ENCODE measurements at regions not wholly inside any gene's neighbourhood (a gene's known extent, or its start where the extent isn't known, plus 50 kb on each side); places are given as distances from the start of the nearest gene placed in this dataset.

DNA sequence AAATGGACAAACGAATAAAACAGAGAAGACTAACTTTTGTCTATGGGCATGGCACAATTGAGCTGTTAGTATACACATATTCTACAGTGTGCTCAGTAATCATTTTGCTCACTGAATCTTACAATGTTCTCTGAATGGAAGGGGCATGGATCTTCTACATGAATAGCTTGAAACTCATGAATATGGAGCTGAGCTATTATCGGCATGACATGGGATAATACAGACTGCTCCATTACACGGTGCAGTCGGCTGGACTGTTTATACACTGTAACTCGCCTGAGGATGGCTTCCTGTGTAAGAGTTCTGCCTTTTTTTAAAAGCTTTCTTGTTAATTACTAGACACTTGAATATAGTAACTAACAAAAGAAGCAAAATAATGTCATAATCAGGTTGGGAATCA lies 368.5 kb upstream of the MAD2L1 start:
- Histone ChIP-seq H3K27ac (ENCODE audit: low read depth, low read length) (no peak overlapping the region), H3K9ac (ENCODE audit: low read depth, low read length) (no peak overlapping the region)

DNA sequence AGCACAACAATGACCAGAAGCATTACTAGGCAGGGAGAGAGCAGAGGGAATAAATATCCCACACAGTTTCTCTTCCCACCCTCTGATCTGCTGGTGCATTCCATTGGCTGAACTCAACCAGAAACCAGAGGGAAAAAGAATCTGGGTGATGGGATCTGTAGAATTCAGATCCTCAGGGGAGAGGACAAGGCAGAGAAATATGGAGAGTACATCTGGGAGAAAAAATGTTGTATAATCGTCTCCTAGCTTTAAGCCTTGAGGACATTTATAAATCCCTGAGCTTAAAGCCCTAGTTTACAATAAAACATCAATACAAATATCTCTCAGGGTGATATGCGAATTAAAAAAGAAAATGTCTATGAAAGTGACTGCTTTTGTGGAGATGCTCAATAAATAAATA lies 368.1 kb upstream of the MAD2L1 start:
- Histone ChIP-seq H3K4me3 (ENCODE audit: low read depth, low read length) (no peak overlapping the region), H3K27me3 (ENCODE audit: control insufficient read depth, insufficient read depth, low read length) (no peaks in the 10 kb centered on the region), H3K9me3 (ENCODE audit: control insufficient read depth, insufficient read depth, low read length) (no peaks in the 10 kb centered on the region), H3K4me1 (ENCODE audit: control insufficient read depth, insufficient read depth, low read length) (0 out of 2 replicates have a peak, but pooled peaks cover 5% of the 10 kb centered on the region), H3K36me3 (ENCODE audit: control insufficient read depth, insufficient read depth, low read length) (no peaks in the 10 kb centered on the region), H3K9ac (ENCODE audit: low read depth, low read length) (no peak overlapping the region), H3K27ac (ENCODE audit: low read depth, low read length) (no peak overlapping the region)

More for the DNA sequence above, 368.5 kb upstream of the MAD2L1 start:
- H3K4me3 ChIP-seq (ENCODE audit: low read depth, low read length): no peak overlapping the region
- no peaks in the 10 kb centered on the region for H3K36me3 ChIP-seq (ENCODE audit: control insufficient read depth, insufficient read depth, low read length)
- 0 out of 2 replicates have a peak, but pooled peaks cover 2% of the 10 kb centered on the region for H3K4me1 ChIP-seq (ENCODE audit: control insufficient read depth, insufficient read depth, low read length)
- no peaks in the 10 kb centered on the region for H3K9me3 ChIP-seq (ENCODE audit: control insufficient read depth, insufficient read depth, low read length)
- H3K27me3 ChIP-seq (ENCODE audit: control insufficient read depth, insufficient read depth, low read length): no peaks in the 10 kb centered on the region

DNA sequence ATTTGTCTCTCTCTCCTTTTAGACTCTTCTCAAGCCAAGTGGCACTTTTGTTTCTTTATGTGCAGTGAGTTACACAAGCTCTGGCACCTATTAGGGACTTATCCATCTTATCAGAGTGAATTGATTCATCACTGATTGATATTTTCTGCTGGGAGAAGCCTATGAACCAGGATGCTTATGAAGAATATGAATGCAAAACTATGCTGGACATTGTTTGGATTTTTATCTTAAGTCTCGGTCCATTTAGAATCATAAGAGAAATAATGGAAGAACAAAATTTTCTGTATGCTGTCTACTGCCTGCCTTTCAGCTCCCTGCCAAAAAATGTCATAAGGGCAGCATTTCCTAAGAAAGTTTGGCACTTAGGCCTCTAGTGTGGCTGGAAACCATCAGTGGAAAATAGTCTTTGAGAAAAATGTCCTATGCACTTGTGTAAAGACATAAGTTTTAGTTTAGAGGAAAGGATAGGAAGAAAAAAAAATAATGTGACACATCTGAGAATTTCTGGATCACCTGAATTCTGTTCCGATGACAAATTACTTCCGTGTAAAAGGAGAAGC lies 365.7 kb upstream of the MAD2L1 start:
- Histone ChIP-seq H3K36me3 (ENCODE audit: control insufficient read depth, insufficient read depth, low read length) (no peaks in the 10 kb centered on the region), H3K9me3 (ENCODE audit: control insufficient read depth, insufficient read depth, low read length) (no peaks in the 10 kb centered on the region), H3K4me1 (ENCODE audit: control insufficient read depth, insufficient read depth, low read length) (0 out of 2 replicates have a peak, but pooled peaks cover 5% of the 10 kb centered on the region), H3K9ac (ENCODE audit: low read depth, low read length) (no peak overlapping the region), H3K27me3 (ENCODE audit: control insufficient read depth, insufficient read depth, low read length) (no peaks in the 10 kb centered on the region), H3K27ac (ENCODE audit: low read depth, low read length) (no peak overlapping the region), H3K4me3 (ENCODE audit: low read depth, low read length) (no peak overlapping the region)

DNA sequence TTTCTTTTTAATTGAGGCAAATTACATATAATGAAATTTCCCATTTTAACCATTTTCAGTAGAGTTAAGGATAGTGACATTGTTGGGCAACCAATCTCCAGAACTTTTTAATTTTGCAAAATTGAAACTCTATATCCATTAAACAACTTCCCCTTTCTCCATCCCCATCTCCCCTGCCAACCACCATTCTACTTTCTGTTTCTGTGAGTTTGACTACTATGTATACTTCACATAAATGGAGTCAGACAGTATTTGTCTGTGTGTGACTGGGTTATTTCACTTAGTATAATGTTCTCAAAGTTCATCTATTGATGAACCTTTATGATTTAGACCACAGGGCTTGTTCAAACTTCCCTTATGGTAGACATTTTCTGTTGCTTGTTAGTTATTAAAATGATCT lies 364.5 kb upstream of the MAD2L1 start:
- no peak overlapping the region for H3K4me3 ChIP-seq (ENCODE audit: low read depth, low read length)
- H3K9ac ChIP-seq (ENCODE audit: low read depth, low read length): no peak overlapping the region
- H3K4me1 ChIP-seq (ENCODE audit: control insufficient read depth, insufficient read depth, low read length): 0 out of 2 replicates have a peak, but pooled peaks cover 5% of the 10 kb centered on the region
- H3K9me3 ChIP-seq (ENCODE audit: control insufficient read depth, insufficient read depth, low read length): no peaks in the 10 kb centered on the region
- no peaks in the 10 kb centered on the region for H3K36me3 ChIP-seq (ENCODE audit: control insufficient read depth, insufficient read depth, low read length)
- H3K27me3 ChIP-seq (ENCODE audit: control insufficient read depth, insufficient read depth, low read length): no peaks in the 10 kb centered on the region
- H3K27ac ChIP-seq (ENCODE audit: low read depth, low read length): no peak overlapping the region

DNA sequence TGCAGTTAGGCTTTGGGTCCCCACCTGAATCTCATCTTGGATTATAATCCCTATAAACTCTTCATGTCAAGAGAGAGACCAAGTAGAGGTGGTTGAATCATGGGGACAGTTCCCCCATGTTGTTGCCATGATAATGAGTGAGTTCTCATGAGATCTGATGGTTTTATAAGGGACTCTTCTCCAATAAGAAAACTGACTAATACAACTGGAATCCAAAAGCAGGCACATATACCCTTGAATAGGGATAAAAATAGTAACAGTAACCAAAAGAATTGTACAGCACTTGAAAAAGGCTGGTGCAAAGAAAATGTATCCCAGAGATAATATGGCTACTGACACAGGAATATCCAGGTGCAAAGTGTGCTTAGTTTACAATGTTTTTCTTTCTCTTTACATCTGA lies 351.5 kb upstream of the MAD2L1 start:
- Histone ChIP-seq H3K4me1 (ENCODE audit: control insufficient read depth, insufficient read depth, low read length) (no peaks in the 10 kb centered on the region), H3K9ac (ENCODE audit: low read depth, low read length) (no peak overlapping the region), H3K27me3 (ENCODE audit: control insufficient read depth, insufficient read depth, low read length) (no peaks in the 10 kb centered on the region), H3K4me3 (ENCODE audit: low read depth, low read length) (no peak overlapping the region), H3K9me3 (ENCODE audit: control insufficient read depth, insufficient read depth, low read length) (peaks cover 10% of the 10 kb centered on the region), H3K27ac (ENCODE audit: low read depth, low read length) (no peak overlapping the region), H3K36me3 (ENCODE audit: control insufficient read depth, insufficient read depth, low read length) (no peaks in the 10 kb centered on the region)

DNA sequence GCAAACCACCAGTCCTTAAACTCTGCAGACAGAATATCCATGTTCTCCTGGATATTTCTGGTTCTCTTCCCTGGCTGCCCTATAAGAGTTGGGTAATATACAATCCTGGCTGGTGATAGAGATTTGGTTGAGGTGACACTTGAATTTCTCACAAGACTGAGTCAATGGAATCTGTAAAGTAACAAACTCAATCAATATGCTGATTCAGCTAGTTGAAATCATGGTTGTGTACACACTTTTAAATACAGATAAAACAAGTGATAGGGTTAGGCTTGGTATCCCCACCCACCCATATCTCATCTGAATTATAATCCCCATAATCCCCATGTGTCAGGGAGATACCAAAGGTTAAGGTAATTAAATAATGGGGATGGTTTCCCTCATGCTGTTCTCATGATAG lies 349.2 kb upstream of the MAD2L1 start:
- no peaks in the 10 kb centered on the region for H3K36me3 ChIP-seq (ENCODE audit: control insufficient read depth, insufficient read depth, low read length)
- H3K4me1 ChIP-seq (ENCODE audit: control insufficient read depth, insufficient read depth, low read length): no peaks in the 10 kb centered on the region
- H3K27ac ChIP-seq (ENCODE audit: low read depth, low read length): no peak overlapping the region
- no peak overlapping the region for H3K4me3 ChIP-seq (ENCODE audit: low read depth, low read length)
- no peak overlapping the region for H3K9ac ChIP-seq (ENCODE audit: low read depth, low read length)
- no peaks in the 10 kb centered on the region for H3K27me3 ChIP-seq (ENCODE audit: control insufficient read depth, insufficient read depth, low read length)
- peaks cover 10% of the 10 kb centered on the region for H3K9me3 ChIP-seq (ENCODE audit: control insufficient read depth, insufficient read depth, low read length)

DNA sequence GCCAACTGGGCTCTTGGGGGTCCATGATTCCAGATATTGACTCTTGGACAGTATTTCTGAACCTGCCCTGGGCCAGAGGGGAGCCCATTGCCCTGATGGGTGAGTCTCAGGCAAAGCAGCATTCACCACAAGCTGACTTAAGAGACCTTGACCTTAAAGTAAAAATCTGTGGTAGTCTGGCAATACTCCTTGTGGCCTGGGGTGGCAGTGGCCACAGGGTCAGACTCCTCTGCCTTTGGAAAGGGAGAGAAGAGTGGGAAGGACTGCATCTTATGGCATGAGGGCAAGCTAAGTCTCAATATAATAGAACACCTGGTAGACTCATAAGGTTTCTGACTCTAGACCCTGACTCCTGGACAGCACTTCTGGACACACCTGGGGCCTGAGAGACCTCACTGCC lies 340.3 kb upstream of the MAD2L1 start:
- Histone ChIP-seq H3K9me3 (ENCODE audit: control insufficient read depth, insufficient read depth, low read length) (no peaks in the 10 kb centered on the region), H3K27ac (ENCODE audit: low read depth, low read length) (no peak overlapping the region), H3K36me3 (ENCODE audit: control insufficient read depth, insufficient read depth, low read length) (no peaks in the 10 kb centered on the region), H3K4me3 (ENCODE audit: low read depth, low read length) (no peak overlapping the region), H3K9ac (ENCODE audit: low read depth, low read length) (no peak overlapping the region), H3K27me3 (ENCODE audit: control insufficient read depth, insufficient read depth, low read length) (no peaks in the 10 kb centered on the region), H3K4me1 (ENCODE audit: control insufficient read depth, insufficient read depth, low read length) (no peaks in the 10 kb centered on the region)

DNA sequence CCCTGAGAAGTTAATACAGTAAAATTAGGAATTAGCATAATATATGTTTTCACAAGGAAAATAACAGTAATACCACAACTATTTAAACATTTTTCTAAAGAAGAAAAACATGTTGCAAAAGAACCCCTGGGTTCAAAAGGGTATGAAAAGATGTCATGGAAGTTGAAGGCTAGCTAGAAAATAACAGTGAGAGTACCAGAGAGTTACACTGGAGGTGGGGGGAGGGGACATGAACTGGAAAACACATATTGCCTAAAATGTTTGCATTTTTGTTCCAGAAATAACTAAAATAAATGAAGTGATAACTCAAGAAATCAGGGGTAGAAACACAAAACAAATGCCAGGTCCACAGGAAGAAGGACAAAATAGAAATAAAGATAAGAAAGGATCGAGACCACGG lies 336.6 kb upstream of the MAD2L1 start:
- H3K27me3 ChIP-seq (ENCODE audit: control insufficient read depth, insufficient read depth, low read length): no peaks in the 10 kb centered on the region

DNA sequence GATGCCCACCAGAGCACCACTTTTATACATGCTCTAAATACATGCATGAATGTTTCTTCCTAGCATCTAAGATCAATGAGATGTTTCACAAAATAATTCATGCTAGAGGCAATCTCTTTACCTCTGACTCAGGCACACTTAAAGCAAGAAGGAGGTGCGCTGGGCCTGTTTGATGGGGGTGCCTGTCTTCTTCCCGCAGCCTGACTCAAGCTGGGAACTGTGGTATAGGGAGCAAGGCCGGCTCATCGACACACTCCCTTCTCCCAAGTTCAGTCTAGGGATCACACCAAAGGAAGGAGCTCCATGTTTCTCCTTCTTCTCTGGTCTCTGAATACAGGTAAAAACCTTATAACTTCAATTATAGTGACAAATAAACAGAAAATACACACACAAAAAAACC lies 333.8 kb upstream of the MAD2L1 start:
- no peaks in the 10 kb centered on the region for H3K27me3 ChIP-seq (ENCODE audit: control insufficient read depth, insufficient read depth, low read length)
- no peaks in the 10 kb centered on the region for H3K4me1 ChIP-seq (ENCODE audit: control insufficient read depth, insufficient read depth, low read length)
- no peak overlapping the region for H3K9ac ChIP-seq (ENCODE audit: low read depth, low read length)
- H3K36me3 ChIP-seq (ENCODE audit: control insufficient read depth, insufficient read depth, low read length): no peaks in the 10 kb centered on the region
- H3K9me3 ChIP-seq (ENCODE audit: control insufficient read depth, insufficient read depth, low read length): no peaks in the 10 kb centered on the region
- no peak overlapping the region for H3K27ac ChIP-seq (ENCODE audit: low read depth, low read length)
- H3K4me3 ChIP-seq (ENCODE audit: low read depth, low read length): no peak overlapping the region

More for the DNA sequence above, 336.6 kb upstream of the MAD2L1 start:
- no peak overlapping the region for H3K4me3 ChIP-seq (ENCODE audit: low read depth, low read length)
- H3K9ac ChIP-seq (ENCODE audit: low read depth, low read length): no peak overlapping the region
- no peaks in the 10 kb centered on the region for H3K36me3 ChIP-seq (ENCODE audit: control insufficient read depth, insufficient read depth, low read length)
- no peak overlapping the region for H3K27ac ChIP-seq (ENCODE audit: low read depth, low read length)
- H3K4me1 ChIP-seq (ENCODE audit: control insufficient read depth, insufficient read depth, low read length): no peaks in the 10 kb centered on the region
- H3K9me3 ChIP-seq (ENCODE audit: control insufficient read depth, insufficient read depth, low read length): no peaks in the 10 kb centered on the region

DNA sequence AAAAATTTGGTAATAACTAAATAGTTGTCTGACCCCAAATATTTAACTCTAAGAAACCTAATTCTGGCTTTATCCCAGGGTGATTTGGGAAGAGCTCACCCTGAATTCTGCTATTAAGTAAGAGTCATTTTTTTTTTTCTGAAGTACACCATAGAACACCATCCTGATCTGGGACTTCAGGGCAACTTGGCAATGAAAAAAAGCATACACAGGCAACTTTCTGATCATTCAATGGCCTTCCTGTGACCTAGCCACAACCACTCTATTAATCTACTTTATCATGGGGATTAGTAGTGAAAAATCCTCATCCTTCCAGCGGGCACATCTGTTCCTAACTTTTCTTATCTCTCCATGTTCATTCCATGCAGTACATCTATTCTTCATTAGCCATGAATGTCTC lies 333.2 kb upstream of the MAD2L1 start:
- Histone ChIP-seq H3K27ac (ENCODE audit: low read depth, low read length) (no peak overlapping the region), H3K9ac (ENCODE audit: low read depth, low read length) (no peak overlapping the region), H3K4me1 (ENCODE audit: control insufficient read depth, insufficient read depth, low read length) (no peaks in the 10 kb centered on the region), H3K9me3 (ENCODE audit: control insufficient read depth, insufficient read depth, low read length) (no peaks in the 10 kb centered on the region), H3K27me3 (ENCODE audit: control insufficient read depth, insufficient read depth, low read length) (no peaks in the 10 kb centered on the region), H3K36me3 (ENCODE audit: control insufficient read depth, insufficient read depth, low read length) (no peaks in the 10 kb centered on the region), H3K4me3 (ENCODE audit: low read depth, low read length) (no peak overlapping the region)

DNA sequence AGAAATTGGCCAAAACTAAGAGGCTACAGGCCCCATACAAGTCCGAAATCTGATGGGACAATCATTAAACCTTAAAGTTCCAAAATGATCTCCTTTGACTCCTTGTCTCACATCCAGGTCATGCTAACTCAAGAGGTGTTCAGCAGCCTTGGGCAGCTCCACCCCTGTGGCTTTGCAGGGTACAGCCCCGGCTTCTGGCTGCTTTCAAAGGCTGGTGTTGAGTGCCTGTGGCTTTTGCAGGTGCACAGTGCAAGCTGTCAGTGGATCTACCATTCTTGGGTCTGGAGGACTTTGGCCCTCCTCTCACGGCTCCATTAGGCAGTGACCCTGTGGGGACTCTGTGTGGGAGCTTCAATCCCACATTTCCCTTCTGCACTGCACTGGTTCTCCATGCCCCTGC lies 329.1 kb upstream of the MAD2L1 start:
- no peaks in the 10 kb centered on the region for H3K4me1 ChIP-seq (ENCODE audit: control insufficient read depth, insufficient read depth, low read length)
- no peak overlapping the region for H3K4me3 ChIP-seq (ENCODE audit: low read depth, low read length)
- H3K27me3 ChIP-seq (ENCODE audit: control insufficient read depth, insufficient read depth, low read length): no peaks in the 10 kb centered on the region
- no peaks in the 10 kb centered on the region for H3K36me3 ChIP-seq (ENCODE audit: control insufficient read depth, insufficient read depth, low read length)
- no peaks in the 10 kb centered on the region for H3K9me3 ChIP-seq (ENCODE audit: control insufficient read depth, insufficient read depth, low read length)
- H3K27ac ChIP-seq (ENCODE audit: low read depth, low read length): no peak overlapping the region
- H3K9ac ChIP-seq (ENCODE audit: low read depth, low read length): no peak overlapping the region

DNA sequence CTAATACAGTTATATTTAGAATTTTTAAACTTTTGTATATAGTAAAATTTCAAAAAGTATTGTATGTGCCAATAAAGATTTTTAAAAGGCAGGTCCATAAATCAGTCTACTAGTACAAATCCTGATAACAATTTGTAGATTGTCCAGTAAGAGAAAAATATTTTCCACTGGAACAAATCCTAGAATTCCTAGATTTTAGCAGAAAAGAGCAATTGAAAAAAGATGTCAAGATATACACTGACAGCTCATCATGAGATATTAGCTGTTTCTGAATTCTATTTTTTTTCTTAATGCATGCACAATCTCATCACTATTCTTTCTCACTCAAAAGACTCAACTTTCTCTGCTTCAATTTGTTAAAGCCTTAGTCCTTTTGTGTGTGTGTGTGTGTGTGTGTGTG lies 289.2 kb upstream of the MAD2L1 start:
- Histone ChIP-seq H3K27ac (ENCODE audit: low read depth, low read length) (no peak overlapping the region), H3K9ac (ENCODE audit: low read depth, low read length) (no peak overlapping the region), H3K9me3 (ENCODE audit: control insufficient read depth, insufficient read depth, low read length) (no peaks in the 10 kb centered on the region)

More for the DNA sequence above, 289.2 kb upstream of the MAD2L1 start:
- no peaks in the 10 kb centered on the region for H3K27me3 ChIP-seq (ENCODE audit: control insufficient read depth, insufficient read depth, low read length)
- H3K36me3 ChIP-seq (ENCODE audit: control insufficient read depth, insufficient read depth, low read length): no peaks in the 10 kb centered on the region
- H3K4me1 ChIP-seq (ENCODE audit: control insufficient read depth, insufficient read depth, low read length): no peaks in the 10 kb centered on the region
- no peak overlapping the region for H3K4me3 ChIP-seq (ENCODE audit: low read depth, low read length)

Measured in HUES48 (cell line).